K562 (cell line): ENCODE measurements at regions not wholly inside any gene's neighbourhood (a gene's known extent, or its start where the extent isn't known, plus 50 kb on each side); places are given as distances from the start of the nearest gene placed in this dataset.

Experiments
- CTCF ChIP-seq, 3 experiments: IDR thresholded peaks in 2 of 3; conservative IDR thresholded peaks in 1 of 3; 2 replicates each; pipeline ENCODE4 v1.5.1; 2011 to 2012; ENCODE audit warnings: low read length in 3 of 3, mild to moderate bottlenecking in 3 of 3, control low read depth in 2 of 3, improper control_type of control experiment in 1 of 3, inconsistent platforms in 1 of 3, low read depth in 1 of 3, mixed read lengths in 1 of 3, moderate library complexity in 1 of 3; ENCODE audit not compliant: insufficient read depth in 2 of 3
- KAT7 ChIP-seq: sonication (generic); formaldehyde crosslinking; IDR thresholded peaks from 2 replicates; pipeline ENCODE4 v1.8.0; 2022; ENCODE audit warnings: missing genetic modification reagents, mild to moderate bottlenecking, borderline replicate concordance
- RAD51 ChIP-seq: fragments of 450-650 bp; IDR thresholded peaks from 2 replicates; pipeline ENCODE4 v1.7.1; 2016; ENCODE audit warnings: low read depth, mild to moderate bottlenecking, borderline replicate concordance

- no peak for TF ChIP-seq RAD51
- TF ChIP-seq KAT7 (CRISPR knock-in tag), result no peak
- TF ChIP-seq CTCF (IDR thresholded peaks at IDR 0.05 in 2 of 3, conservative IDR thresholded peaks at IDR 0.05 in 1 of 3; ENCODE audit: insufficient read depth in 2 of 3, low read depth in 1 of 3, low read length in 3 of 3), result no peak
Observed at GRCh38 chr2:16013359-16013911, 73.1 kb downstream of the MYCN start.
